ENCODE measurements at regions not wholly inside any gene's neighbourhood (a gene's known extent, or its start where the extent isn't known, plus 50 kb on each side); places are given as distances from the start of the nearest gene placed in this dataset.

- TF ChIP-seq, protein P1, sequence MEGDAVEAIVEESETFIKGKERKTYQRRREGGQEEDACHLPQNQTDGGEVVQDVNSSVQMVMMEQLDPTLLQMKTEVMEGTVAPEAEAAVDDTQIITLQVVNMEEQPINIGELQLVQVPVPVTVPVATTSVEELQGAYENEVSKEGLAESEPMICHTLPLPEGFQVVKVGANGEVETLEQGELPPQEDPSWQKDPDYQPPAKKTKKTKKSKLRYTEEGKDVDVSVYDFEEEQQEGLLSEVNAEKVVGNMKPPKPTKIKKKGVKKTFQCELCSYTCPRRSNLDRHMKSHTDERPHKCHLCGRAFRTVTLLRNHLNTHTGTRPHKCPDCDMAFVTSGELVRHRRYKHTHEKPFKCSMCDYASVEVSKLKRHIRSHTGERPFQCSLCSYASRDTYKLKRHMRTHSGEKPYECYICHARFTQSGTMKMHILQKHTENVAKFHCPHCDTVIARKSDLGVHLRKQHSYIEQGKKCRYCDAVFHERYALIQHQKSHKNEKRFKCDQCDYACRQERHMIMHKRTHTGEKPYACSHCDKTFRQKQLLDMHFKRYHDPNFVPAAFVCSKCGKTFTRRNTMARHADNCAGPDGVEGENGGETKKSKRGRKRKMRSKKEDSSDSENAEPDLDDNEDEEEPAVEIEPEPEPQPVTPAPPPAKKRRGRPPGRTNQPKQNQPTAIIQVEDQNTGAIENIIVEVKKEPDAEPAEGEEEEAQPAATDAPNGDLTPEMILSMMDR (IDR thresholded peaks at IDR 0.05): no peak
- intact Hi-C loops (cut with DNase I): no loop called here
- no peak for ATAC-seq
Observed at GRCh38 chr9:90538566-90538965, 104.1 kb downstream of the DIRAS2 start.

GRCh38 chr9:90539286-90539685 is 103.3 kb downstream of the DIRAS2 start:
- Histone ChIP-seq H3K4me3 (no peak overlapping the region), H3K4me1 (no peaks in the 10 kb centered on the region), H3K27me3 (ENCODE audit: low read depth) (no peaks in the 10 kb centered on the region), H3K9me3 (no peaks in the 10 kb centered on the region), H3K36me3 (no peaks in the 10 kb centered on the region), H3K27ac (no peak overlapping the region)
- no peak for ATAC-seq
- TF ChIP-seq, protein P1 (IDR thresholded peaks at IDR 0.05): no peak
- no peak for DNase-seq
- intact Hi-C loops (cut with DNase I): no loop called here

More at GRCh38 chr9:90538566-90538965, 104.1 kb downstream of the DIRAS2 start:
- no peak overlapping the region for H3K27ac ChIP-seq
- H3K4me3 ChIP-seq: no peak overlapping the region
- no peaks in the 10 kb centered on the region for H3K36me3 ChIP-seq
- no peaks in the 10 kb centered on the region for H3K27me3 ChIP-seq (ENCODE audit: low read depth)
- H3K9me3 ChIP-seq: no peaks in the 10 kb centered on the region
- no peak for DNase-seq
- H3K4me1 ChIP-seq: no peaks in the 10 kb centered on the region

- H3K4me1 ChIP-seq: no peaks in the 10 kb centered on the region
- ATAC-seq (no peak), DNase-seq (no peak)
- H3K27ac ChIP-seq: no peak overlapping the region
- H3K9me3 ChIP-seq: no peaks in the 10 kb centered on the region
- H3K4me3 ChIP-seq: no peak overlapping the region
- intact Hi-C loops (cut with DNase I): no loop called here
- H3K36me3 ChIP-seq: no peaks in the 10 kb centered on the region
- TF ChIP-seq, protein P1 (IDR thresholded peaks at IDR 0.05): no peak
- no peaks in the 10 kb centered on the region for H3K27me3 ChIP-seq (ENCODE audit: low read depth)
Observed at GRCh38 chr9:90540734-90541133, 101.9 kb downstream of the DIRAS2 start.

GRCh38 chr9:90544488-90544887 is 98.1 kb downstream of the DIRAS2 start:
- Histone ChIP-seq H3K4me3 (no peak overlapping the region), H3K27ac (no peak overlapping the region), H3K4me1 (no peaks in the 10 kb centered on the region), H3K27me3 (ENCODE audit: low read depth) (no peaks in the 10 kb centered on the region), H3K36me3 (no peaks in the 10 kb centered on the region), H3K9me3 (no peaks in the 10 kb centered on the region)
- intact Hi-C loops (cut with DNase I): no loop called here
- ATAC-seq: no peak
- no peak for DNase-seq
- TF ChIP-seq, protein P1 (IDR thresholded peaks at IDR 0.05): no peak

DNA sequence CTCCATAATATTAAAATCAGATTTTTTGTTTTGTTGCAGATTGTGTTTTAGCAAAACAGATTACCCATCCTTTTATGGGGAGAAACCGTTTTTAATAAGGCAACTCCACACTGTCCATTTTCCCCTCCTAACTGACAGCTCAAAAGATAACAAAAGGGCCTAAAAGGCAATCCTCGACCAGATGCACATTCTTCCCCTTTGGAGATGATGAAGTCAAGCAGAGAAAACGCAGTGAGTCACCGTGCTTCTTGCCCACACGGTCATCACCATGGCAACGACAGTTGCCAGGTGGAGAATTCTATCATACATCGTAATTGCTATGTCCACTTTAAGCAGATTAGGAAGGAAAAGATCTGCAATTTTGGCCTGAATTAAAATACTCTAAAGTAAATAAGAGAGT is 96.4 kb downstream of the DIRAS2 start:
- no peaks in the 10 kb centered on the region for H3K27me3 ChIP-seq (ENCODE audit: low read depth)
- no peak overlapping the region for H3K4me3 ChIP-seq
- DNase-seq: no peak
- H3K36me3 ChIP-seq: no peaks in the 10 kb centered on the region
- no peaks in the 10 kb centered on the region for H3K4me1 ChIP-seq
- no peaks in the 10 kb centered on the region for H3K9me3 ChIP-seq
- no peak overlapping the region for H3K27ac ChIP-seq
- TF ChIP-seq, protein P1 (IDR thresholded peaks at IDR 0.05): no peak
- intact Hi-C loops (cut with DNase I): no loop called here
- ATAC-seq: no peak

DNA sequence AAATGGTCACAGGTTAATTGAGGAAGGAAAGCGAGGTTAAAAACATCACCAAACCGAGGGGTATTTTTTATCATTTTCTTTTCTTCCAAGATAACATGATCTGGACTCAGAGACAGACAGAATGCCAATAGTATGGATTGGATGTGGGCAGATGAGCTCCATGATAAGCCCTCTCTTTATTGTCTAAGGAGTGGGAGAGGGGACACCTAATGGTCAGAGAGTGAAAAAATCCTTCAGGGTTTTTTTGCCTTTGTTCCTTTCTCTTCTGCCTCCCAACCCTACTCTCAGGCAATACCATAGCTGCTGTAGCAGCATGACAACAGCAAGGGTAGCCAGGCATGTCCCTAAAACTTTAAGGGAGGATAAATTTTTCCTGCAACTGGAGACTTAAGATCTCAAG is 94.7 kb downstream of the DIRAS2 start:
- intact Hi-C loops (cut with DNase I): no loop called here
- DNase-seq: no peak
- H3K9me3 ChIP-seq: no peaks in the 10 kb centered on the region
- no peaks in the 10 kb centered on the region for H3K36me3 ChIP-seq
- no peak overlapping the region for H3K4me3 ChIP-seq
- TF ChIP-seq, protein P1 (IDR thresholded peaks at IDR 0.05): no peak
- no peak overlapping the region for H3K27ac ChIP-seq
- H3K27me3 ChIP-seq (ENCODE audit: low read depth): no peaks in the 10 kb centered on the region
- no peaks in the 10 kb centered on the region for H3K4me1 ChIP-seq
- no peak for ATAC-seq

All from lower lobe of right lung (tissue), 2 donors.